NCI-H1694 treated with DMSO at 0.1 percent for 48 hours (cell line): ENCODE measurements at regions not wholly inside any gene's neighbourhood (a gene's known extent, or its start where the extent isn't known, plus 50 kb on each side); places are given as distances from the start of the nearest gene placed in this dataset.
"Not testable (repeated sequence)": the region's sequence is repeated elsewhere in the genome, so short reads cannot be mapped to it uniquely, and the experiment has no call there.

Source experiments
- DNase-seq: peaks from one replicate; lab custom pipeline; 2025; lab: John Stamatoyannopoulos, UW

- no peak for DNase-seq
These were observed 358.9 kb downstream of the DLEU7 start for GRCh38 chr13:50484472-50485113.

- no peak for DNase-seq
These were observed 357.2 kb downstream of the DLEU7 start for GRCh38 chr13:50485979-50486935.

- DNase-seq: no peak
These were observed 349.8 kb downstream of the DLEU7 start for GRCh38 chr13:50493683-50494082.

- DNase-seq: no peak
These were observed 349.4 kb downstream of the DLEU7 start for GRCh38 chr13:50494138-50494537.

- not testable (repeated sequence) for DNase-seq
These were observed 340.3 kb downstream of the DLEU7 start for GRCh38 chr13:50503212-50503611.

- no peak for DNase-seq
These were observed 334.3 kb downstream of the DLEU7 start for GRCh38 chr13:50509167-50509566.

- no peak for DNase-seq
These were observed 333.6 kb downstream of the DLEU7 start for GRCh38 chr13:50509771-50510441.

- not testable (repeated sequence) for DNase-seq
These were observed 332.5 kb downstream of the DLEU7 start for GRCh38 chr13:50510885-50511545.

- no peak for DNase-seq
These were observed 331.6 kb downstream of the DLEU7 start for GRCh38 chr13:50511877-50512341.

- DNase-seq: no peak
These were observed 330.8 kb downstream of the DLEU7 start for GRCh38 chr13:50512474-50513299.

GRCh38 chr13:50513300-50513877 lies 330.1 kb downstream of the DLEU7 start:
- no peak for DNase-seq

GRCh38 chr13:50514249-50514648 lies 329.2 kb downstream of the DLEU7 start:
- no peak for DNase-seq

- no peak for DNase-seq
These were observed 325.4 kb downstream of the DLEU7 start for GRCh38 chr13:50518131-50518530.

GRCh38 chr13:50518781-50519201 lies 324.7 kb downstream of the DLEU7 start:
- no peak for DNase-seq

GRCh38 chr13:50519866-50520265 lies 323.6 kb downstream of the DLEU7 start:
- no peak for DNase-seq

- DNase-seq: no peak
These were observed 322.3 kb downstream of the DLEU7 start for GRCh38 chr13:50521006-50521830.

GRCh38 chr13:50521831-50522149 lies 321.7 kb downstream of the DLEU7 start:
- no peak for DNase-seq

GRCh38 chr13:50522506-50522905 lies 321.0 kb downstream of the DLEU7 start:
- DNase-seq: no peak

- DNase-seq: no peak
These were observed 320.2 kb downstream of the DLEU7 start for GRCh38 chr13:50523307-50523706.

GRCh38 chr13:50524560-50524959 lies 318.9 kb downstream of the DLEU7 start:
- DNase-seq: no peak
